RKO (cell line): ENCODE measurements at regions not wholly inside any gene's neighbourhood (a gene's known extent, or its start where the extent isn't known, plus 50 kb on each side); places are given as distances from the start of the nearest gene placed in this dataset.
"Not testable (repeated sequence)": the region's sequence is repeated elsewhere in the genome, so short reads cannot be mapped to it uniquely, and the experiment has no call there.

Experiments
- DNase-seq: peaks from one replicate; pipeline ENCODE4 v3.0.0-alpha.2; 2016; ENCODE audit warnings: low spot score

- no peak for DNase-seq
Observed at GRCh38 chr6:14217728-14218518, 100.4 kb downstream of the CD83 start.

DNA sequence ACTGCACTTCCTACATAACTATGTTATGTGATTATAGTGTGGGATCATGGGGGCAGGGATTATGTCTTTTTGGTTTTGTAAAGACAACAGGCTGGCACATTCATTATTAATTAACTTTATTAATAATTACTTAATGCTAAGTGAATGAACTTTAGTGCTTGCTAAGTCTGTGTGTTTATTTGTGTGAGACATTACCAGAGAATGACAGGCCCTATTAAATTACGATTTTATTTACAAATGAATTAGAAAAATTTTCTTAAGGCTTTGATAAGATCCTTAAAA is 100.9 kb downstream of the CD83 start:
- no peak for DNase-seq

- DNase-seq = no peak
Observed at GRCh38 chr6:14221564-14222279, 104.2 kb downstream of the CD83 start.

- DNase-seq = no peak
Observed at GRCh38 chr6:14222956-14223355, 105.4 kb downstream of the CD83 start.

DNA sequence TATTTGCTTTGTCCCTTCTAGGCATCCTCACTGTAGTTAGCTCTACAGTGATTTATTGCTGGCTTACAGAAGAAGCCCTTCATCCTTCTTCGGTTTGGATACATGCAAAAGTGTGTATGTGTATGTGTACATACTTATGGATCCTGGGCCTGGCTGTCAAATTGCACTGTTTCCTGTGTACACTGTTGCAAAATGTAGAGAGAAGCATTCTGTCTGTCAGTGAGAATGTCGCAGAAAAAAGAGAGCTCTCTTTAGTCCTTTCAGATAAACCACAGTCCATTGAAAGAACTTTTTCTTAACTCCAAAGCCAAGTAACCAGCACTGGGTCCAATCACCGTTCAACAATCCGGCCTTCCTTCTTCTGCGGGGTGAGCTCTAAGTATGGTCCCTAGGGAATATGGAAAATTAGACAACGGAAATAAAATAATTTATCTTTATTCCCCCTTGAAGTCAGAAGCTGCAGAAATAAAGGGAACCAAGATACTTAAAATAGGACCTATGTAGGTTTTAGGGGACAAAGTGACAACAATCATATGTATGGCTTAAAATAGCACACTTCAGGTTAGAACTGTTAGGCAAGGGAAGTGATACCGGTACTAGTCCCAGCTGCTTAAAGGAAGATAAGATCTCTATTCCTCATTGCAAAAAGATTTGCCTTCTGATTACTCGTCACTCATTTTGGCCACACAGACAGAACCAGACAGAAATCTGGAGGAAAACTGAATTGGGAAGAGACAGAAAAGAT is 107.0 kb downstream of the CD83 start:
- no peak for DNase-seq

- no peak for DNase-seq
Observed at GRCh38 chr6:14226051-14226660, 108.6 kb downstream of the CD83 start.

DNA sequence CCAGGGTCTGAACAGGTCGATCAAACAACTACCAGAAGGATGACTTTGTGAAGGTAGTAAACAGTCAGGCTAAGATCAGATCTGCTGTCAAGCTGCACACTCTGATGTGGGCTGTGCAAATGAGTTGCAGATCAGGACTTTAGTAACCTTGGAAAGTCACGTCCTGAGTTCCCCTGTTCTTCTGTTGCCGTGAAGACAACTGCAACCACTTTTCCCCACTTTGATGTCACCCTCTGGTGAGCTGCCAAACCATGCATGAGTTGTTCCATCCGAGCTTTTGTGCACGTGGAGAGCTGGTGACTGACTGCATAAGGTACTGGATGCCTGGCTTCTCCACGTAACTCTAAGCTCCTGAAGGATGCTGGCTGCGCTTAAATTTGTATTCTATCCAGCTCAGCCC is 111.0 kb downstream of the CD83 start:
- no peak for DNase-seq

DNA sequence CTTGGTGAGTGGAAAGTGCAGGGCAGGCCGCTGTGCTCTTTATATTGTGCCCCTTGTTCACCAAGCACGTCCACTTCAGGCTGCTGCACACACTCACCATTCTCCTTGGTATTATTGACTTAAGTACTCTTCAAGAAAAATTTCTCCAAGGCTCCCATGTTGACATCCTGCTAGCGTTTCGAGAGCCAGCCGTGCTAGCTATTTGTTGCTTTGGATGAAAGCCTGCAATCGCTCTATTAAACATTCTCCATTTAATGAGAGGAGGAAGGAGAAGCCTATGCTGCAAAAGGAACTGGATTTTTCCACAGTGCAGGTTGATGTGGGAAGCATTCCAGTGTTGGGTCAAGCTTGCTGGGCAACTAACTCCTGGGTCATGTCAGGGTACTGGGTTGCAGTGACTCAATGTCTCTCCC is 113.5 kb downstream of the CD83 start:
- DNase-seq = no peak

DNA sequence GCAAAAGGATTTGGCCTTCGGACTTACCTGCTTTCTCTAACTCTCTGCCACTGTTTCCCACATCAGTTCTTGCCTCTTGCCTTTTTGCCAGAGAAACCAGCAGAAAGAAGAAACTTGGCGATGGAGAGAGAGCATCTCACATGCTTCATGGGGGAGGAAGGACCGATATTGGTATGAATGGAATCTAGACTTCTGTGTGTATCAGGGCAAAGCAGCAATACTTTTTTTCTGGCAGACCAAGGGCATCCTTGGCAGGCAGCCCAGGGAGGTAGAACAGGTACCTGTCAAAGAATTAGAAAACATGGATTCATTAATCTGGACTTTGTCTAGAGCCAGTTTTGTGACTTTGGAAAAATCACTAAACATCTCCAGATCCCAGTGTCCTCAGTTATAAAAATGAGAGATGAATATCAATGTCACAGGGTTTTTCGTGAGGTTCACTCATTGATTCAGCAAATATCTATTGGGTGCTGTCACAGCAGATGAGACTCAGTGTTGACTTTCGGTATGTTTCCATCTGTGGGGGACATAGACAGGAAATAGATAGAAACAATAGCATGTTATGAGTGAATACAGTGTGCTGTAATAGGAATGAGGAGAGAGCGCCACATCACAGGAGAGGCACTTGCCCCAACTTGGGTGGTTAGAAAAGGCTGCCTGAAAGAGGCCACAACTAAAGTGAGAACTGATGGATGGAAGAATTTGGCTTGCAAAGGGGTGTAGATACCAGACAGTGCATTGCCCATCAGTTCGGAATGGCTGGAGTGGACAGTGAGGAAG is 114.1 kb downstream of the CD83 start:
- no peak for DNase-seq

DNA sequence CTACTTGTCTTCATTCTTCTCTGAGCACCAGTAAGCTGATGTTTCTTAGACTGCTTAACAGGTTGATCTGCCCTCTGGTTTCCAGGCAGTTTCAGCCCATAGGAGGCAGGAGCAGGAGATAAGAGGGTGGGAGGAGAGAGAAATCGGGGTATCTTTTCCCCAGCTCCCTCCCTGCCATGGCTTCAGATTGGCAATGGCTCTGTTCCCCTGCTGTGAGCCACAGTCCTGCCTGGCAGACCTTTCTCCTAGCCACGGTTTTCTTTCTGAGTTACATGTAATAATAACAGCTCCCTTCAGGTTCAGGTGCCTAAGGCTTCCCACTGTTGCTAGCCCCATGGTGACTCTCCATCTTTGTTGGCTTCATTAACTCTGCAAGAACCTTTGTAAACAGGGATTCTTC is 115.3 kb downstream of the CD83 start:
- DNase-seq = no peak

DNA sequence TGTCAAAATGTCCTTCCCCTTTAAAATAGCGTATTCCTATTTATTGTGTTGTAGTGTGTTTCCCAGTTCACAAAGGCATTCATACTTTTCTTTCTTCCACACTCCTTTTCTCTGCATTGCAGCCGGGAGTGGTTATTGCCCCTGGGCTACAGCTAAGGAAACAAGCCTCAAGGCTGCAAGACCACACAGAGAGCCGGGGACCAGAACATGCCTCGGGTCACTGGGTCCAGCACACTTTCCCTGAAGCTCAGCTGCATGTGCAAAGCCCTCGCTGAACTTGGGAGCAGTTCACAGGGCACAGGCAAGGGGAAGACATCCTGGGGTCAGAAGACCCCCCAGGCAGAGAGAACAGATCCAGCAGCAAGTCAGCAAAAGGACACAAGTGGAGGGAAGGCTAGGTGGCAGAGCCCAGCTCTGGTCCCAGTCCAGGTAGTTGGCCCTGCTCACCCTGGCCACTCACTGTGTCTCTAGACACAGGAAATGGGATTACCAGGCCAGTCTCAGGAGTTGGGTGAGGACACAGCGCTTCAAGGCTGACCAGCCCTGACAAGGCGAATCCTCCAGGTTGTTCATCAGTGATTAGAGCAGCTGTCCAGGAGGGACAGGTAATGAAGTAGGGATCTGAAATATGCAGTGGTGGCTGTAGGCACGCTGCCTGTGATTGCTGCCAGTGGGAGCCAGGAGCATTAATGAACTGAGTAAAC is 118.2 kb downstream of the CD83 start:
- DNase-seq = no peak

DNA sequence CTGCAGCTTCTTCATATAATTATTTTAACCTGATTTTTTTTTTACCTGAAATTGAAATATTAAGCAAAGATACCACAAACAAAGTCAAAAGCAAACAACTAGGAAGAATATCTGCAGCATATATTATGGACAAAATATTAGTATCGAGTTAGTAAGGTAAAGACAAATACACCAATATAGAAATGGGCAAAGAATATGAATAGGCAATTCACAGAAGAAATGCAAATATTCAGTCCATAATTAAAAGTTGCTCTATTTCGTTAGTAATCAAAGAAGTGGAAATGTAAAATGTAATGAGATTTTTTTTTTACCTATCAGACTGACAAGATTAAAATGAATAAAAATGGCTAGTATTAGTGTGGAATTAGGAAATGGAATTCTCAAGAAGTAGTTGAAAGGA is 121.5 kb downstream of the CD83 start:
- no peak for DNase-seq

DNA sequence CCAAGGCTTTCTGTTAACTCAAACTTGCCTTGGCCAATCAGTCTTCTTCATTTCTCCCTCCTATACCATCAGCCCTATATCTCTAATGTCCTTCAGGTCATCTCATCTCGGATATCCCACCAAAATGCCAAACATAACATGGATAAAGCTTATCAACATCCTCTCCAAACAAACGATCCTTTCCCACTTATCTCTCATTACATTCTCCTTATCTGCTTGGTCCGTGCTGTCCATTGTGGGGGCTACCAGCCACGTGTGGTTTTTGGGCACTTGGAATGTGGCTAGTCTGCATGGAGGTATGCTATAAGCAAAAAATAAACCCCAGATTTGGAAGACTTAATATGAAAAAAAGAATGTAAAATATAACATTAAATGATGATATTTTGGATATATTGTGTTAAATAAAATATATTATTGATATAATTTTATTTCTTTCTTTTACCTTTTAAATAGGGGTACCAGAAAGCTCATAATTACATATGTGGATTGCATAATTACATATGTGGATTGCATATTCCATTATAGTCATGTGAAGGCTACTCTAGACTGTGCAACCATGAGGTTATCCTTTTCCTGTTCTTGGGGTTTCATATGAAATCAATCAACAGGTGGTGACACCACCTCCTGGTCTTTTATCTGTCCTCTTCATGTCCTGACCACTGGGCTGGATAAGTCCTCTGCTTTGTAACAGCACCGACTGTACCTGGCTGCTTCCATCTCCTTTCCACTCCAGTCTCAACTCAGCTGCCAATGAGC is 123.0 kb downstream of the CD83 start:
- no peak for DNase-seq

DNA sequence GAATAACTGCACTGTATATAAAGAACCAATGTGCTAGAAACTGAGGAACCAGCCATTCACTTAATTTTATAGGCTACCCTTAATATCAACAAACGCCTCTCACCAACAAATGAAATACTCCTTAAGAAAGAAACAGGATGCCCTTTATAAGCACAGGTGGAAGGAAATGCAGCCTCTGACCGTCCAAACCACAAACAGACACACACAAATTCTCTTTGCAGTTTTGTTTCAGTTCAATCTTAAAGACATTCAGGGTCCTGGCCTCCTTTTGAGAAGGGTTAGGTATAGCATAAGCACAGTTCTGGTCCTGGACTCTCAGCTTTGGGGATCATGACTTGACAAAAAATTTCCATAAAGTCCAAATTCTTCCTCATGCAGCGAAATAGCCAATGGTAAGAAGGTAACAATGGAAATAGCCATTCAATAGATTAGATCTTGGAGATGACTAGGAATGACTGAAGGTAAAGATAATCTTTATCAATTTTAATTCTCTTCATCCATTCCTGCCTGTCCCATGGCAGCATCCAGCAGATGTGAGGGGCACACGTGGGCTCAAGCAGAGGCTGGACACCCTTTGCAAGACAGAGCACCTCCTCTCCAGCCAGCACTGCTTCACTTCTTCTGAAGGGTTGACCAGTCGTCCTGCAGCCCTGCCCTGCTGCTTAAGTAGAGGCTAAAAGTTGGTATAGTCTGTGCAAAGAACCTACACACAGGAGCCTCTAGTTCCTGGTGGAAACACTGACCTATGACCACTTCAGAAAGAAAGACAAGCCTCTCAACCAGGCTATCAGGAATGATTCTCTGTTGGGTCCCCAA is 123.9 kb downstream of the CD83 start:
- no peak for DNase-seq

DNA sequence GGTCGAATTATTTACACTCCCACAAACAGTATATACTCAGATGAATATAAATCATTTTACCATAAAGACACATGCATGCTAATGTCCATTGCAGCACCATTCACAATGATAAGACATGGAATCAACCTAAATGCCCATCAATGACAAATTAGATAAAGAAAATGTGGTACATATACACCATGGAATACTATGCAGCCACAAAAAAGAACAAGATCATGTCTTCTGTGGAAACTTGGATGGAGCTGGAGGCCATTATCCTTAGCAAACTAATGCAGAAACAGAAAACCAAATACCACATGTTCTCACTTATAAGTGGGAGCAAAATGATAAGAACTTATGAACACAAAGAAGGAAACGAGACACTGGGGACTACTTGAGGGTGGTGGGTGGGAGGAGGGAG is 125.3 kb downstream of the CD83 start:
- DNase-seq = not testable (repeated sequence)

GRCh38 chr6:14243597-14243996 is 126.0 kb downstream of the CD83 start:
- no peak for DNase-seq

DNA sequence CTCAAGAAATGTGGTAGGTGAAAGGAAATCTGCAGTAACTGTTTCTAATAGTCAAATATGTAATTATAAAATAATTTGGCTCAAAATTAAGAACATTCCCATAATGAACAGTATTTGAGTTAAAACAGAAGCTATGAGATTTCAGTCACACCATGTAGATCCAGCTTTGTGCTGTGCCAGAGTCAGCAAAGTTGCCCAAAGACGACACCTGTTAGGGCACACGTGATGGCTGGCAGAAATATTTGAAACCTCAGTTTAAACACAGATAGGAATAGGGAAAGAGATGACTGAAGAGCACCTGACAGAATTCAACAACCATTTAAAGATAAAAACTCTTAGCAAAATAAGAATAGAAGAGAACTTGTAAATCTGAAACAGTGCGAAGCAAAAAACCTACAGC is 129.3 kb downstream of the CD83 start:
- DNase-seq = no peak

GRCh38 chr6:14250573-14250972 is 133.0 kb downstream of the CD83 start:
- DNase-seq = no peak

DNA sequence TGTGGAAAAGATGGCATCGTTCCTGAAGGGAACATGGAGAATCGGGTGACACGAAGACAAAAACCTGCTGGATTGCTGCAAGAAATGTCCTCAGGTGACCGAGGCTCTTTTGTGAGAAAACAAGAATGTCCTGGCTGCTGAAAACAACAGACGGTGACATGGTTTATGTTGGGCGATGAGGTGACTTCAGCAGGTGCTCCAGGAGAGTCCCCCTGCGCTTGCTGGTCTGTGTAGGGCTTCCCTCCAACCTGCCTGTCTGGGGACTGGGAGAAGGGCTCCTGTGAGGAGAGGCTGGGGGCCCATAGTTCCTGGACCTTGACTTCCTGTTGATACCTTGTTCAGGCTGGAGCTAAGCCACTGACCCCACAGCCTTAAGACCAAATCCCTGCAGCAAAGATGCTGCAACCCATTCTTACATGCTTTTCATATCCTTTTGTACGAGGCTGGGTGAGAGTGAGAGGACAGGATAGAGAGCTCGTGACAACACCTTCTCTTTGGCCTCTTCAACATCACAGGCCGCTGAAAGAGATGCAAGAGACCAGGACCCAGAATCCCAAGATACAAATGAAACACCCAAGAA is 134.8 kb downstream of the CD83 start:
- no peak for DNase-seq
